ENCODE measurements at regions not wholly inside any gene's neighbourhood (a gene's known extent, or its start where the extent isn't known, plus 50 kb on each side); places are given as distances from the start of the nearest gene placed in this dataset.

DNA sequence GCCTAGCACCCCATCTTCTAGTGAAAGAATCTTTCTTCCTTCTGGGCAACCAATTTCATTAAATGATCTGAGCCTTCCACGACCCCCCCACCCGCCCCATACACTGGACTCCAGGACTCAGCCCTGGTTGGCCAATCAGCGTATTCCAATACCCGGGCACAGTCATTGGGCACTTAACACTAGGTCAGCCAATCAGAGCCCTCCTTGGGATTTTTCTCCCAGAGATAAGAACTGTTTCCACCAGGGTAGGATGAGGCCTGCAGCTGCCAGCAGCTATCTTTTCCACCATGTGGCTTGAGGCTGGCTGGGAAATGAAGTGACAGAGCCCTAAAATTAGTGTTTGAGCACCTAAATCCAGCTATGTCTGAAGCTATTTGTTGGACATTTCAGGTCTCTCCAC lies 418.8 kb downstream of the BCOR start:
- TF ChIP-seq EZH2 (IDR thresholded peaks at IDR 0.05; ENCODE audit: borderline replicate concordance, low read length) = no peak
- no peaks in the 10 kb centered on the region for H4K20me1 ChIP-seq (ENCODE audit: insufficient read depth, low read length)
- H3K4me1 ChIP-seq (ENCODE audit: insufficient read depth, low read length, severe bottlenecking) = no peaks in the 10 kb centered on the region
- H2AFZ ChIP-seq (ENCODE audit: low read length) = no peak overlapping the region
- no peak overlapping the region for H3K4me2 ChIP-seq (ENCODE audit: low read length)
- no peaks in the 10 kb centered on the region for H3F3A ChIP-seq (ENCODE audit: insufficient read depth, low read length)
- no peaks in the 10 kb centered on the region for H3K9me3 ChIP-seq (ENCODE audit: low read length)
- no peaks in the 10 kb centered on the region for H3K9me2 ChIP-seq (ENCODE audit: low read depth, low read length)
- H3K27ac ChIP-seq (ENCODE audit: low read depth, low read length, poor library complexity, severe bottlenecking) = no peak overlapping the region
- H3K4me3 ChIP-seq (ENCODE audit: low read depth, low read length, poor library complexity, severe bottlenecking) = no peak overlapping the region
- no peaks in the 10 kb centered on the region for H3K27me3 ChIP-seq (ENCODE audit: insufficient read depth, low read length)
- no peak overlapping the region for H3K9ac ChIP-seq (ENCODE audit: low read length)
- no peaks in the 10 kb centered on the region; the same call in 1 of the 2 replicates for H3K36me3 ChIP-seq (ENCODE audit: insufficient read depth, low read length)
- no peaks in the 10 kb centered on the region for H3K79me2 ChIP-seq (ENCODE audit: insufficient read depth, low read length)

DNA sequence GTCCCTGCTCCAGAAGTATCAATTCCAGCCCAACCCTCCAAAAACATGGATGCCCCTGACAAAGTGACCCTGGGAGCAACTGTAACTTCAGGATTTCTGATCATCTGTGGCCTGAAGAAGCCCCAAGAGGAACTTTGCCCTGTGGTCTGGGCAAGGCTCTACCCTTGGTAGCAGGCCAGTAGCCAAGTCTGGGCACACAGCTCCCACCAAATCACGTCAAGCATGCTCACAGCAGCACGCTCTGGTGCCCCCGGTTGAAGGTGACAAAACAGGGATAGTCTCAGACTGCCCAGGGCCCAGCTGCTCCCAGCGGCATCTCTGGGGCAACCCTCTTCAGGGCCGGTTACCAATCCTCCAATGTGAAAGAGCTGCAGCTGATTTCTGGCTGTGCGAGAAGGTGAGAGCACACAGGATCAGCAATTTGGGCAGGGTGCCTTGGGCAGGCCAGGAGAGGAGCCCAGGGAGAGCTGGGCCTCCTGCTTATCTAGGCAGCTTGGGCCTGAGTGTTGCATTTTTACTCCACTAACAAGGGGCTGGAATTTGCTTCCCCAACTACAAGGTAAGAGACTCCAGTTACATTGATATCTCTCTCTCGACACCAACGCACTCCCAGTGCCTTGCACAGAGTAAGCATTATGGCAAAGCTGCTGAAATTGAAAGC lies 418.1 kb downstream of the BCOR start:
- Histone ChIP-seq H3K4me1 (ENCODE audit: insufficient read depth, low read length, severe bottlenecking) (no peaks in the 10 kb centered on the region), H4K20me1 (ENCODE audit: insufficient read depth, low read length) (no peaks in the 10 kb centered on the region), H3K9ac (ENCODE audit: low read length) (no peak overlapping the region), H3K27me3 (ENCODE audit: insufficient read depth, low read length) (no peaks in the 10 kb centered on the region), H3K27ac (ENCODE audit: low read depth, low read length, poor library complexity, severe bottlenecking) (no peak overlapping the region), H3K79me2 (ENCODE audit: insufficient read depth, low read length) (no peaks in the 10 kb centered on the region), H2AFZ (ENCODE audit: low read length) (no peak overlapping the region), H3K9me2 (ENCODE audit: low read depth, low read length) (no peaks in the 10 kb centered on the region), H3K36me3 (ENCODE audit: insufficient read depth, low read length) (no peaks in the 10 kb centered on the region; the same call in 1 of the 2 replicates), H3K9me3 (ENCODE audit: low read length) (no peaks in the 10 kb centered on the region), H3K4me3 (ENCODE audit: low read depth, low read length, poor library complexity, severe bottlenecking) (no peak overlapping the region), H3K4me2 (ENCODE audit: low read length) (no peak overlapping the region), H3F3A (ENCODE audit: insufficient read depth, low read length) (no peaks in the 10 kb centered on the region)
- no peak for TF ChIP-seq EZH2 (IDR thresholded peaks at IDR 0.05; ENCODE audit: borderline replicate concordance, low read length)
- TF ChIP-seq, protein P1, sequence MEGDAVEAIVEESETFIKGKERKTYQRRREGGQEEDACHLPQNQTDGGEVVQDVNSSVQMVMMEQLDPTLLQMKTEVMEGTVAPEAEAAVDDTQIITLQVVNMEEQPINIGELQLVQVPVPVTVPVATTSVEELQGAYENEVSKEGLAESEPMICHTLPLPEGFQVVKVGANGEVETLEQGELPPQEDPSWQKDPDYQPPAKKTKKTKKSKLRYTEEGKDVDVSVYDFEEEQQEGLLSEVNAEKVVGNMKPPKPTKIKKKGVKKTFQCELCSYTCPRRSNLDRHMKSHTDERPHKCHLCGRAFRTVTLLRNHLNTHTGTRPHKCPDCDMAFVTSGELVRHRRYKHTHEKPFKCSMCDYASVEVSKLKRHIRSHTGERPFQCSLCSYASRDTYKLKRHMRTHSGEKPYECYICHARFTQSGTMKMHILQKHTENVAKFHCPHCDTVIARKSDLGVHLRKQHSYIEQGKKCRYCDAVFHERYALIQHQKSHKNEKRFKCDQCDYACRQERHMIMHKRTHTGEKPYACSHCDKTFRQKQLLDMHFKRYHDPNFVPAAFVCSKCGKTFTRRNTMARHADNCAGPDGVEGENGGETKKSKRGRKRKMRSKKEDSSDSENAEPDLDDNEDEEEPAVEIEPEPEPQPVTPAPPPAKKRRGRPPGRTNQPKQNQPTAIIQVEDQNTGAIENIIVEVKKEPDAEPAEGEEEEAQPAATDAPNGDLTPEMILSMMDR (IDR thresholded peaks at IDR 0.05; ENCODE audit: low read length) = no peak

DNA sequence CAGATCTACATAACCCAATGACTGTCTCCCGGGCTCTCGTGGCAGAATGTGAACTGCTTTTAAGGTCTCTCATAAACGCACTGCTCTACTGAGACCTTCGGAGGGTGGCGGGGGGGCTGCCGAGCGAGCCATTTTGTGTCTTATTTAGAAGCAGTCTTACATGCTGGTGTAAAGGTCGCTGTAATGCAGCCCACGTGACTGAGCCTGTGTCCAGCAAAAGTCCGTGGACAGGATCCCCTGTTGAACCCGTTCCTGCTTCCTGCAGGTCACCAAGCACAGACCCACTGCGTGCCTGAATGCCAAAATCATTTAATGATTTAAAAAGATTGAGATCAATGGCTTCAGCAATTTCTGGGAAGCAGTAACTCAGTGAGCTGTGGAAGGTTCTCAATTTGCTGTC lies 415.9 kb downstream of the BCOR start:
- Histone ChIP-seq H3K4me2 (ENCODE audit: low read length) (no peak overlapping the region), H3K9me3 (ENCODE audit: low read length) (no peaks in the 10 kb centered on the region), H3K9ac (ENCODE audit: low read length) (no peak overlapping the region), H3K4me1 (ENCODE audit: insufficient read depth, low read length, severe bottlenecking) (no peaks in the 10 kb centered on the region), H3K4me3 (ENCODE audit: low read depth, low read length, poor library complexity, severe bottlenecking) (no peak overlapping the region), H3K27ac (ENCODE audit: low read depth, low read length, poor library complexity, severe bottlenecking) (no peak overlapping the region), H4K20me1 (ENCODE audit: insufficient read depth, low read length) (no peaks in the 10 kb centered on the region), H3K36me3 (ENCODE audit: insufficient read depth, low read length) (no peaks in the 10 kb centered on the region; the same call in 1 of the 2 replicates), H2AFZ (ENCODE audit: low read length) (no peak overlapping the region), H3K27me3 (ENCODE audit: insufficient read depth, low read length) (no peaks in the 10 kb centered on the region), H3K79me2 (ENCODE audit: insufficient read depth, low read length) (no peaks in the 10 kb centered on the region), H3F3A (ENCODE audit: insufficient read depth, low read length) (no peaks in the 10 kb centered on the region), H3K9me2 (ENCODE audit: low read depth, low read length) (no peaks in the 10 kb centered on the region)
- TF ChIP-seq, protein P1 (IDR thresholded peaks at IDR 0.05; ENCODE audit: low read length) = no peak
- no peak for TF ChIP-seq EZH2 (IDR thresholded peaks at IDR 0.05; ENCODE audit: borderline replicate concordance, low read length)

DNA sequence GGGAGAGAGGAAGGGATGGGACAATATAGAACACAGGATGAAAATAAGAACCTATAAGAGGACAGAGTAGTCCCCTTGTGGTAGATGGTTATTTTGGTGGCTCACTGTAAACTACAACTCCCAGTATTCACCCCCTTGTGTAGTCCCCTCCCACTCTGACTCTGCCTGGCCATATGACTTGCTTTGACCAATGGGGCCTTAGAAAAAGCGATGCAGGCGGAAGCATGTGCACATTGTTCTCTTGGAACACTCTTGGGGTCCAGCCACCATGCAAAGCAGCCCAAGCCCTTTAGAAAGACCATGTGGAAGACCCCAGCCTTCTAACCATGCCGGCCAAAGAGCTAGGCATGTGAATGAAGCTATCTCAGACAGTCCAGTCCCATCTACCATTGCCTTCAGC lies 415.0 kb downstream of the BCOR start:
- TF ChIP-seq, protein P1 (IDR thresholded peaks at IDR 0.05; ENCODE audit: low read length) = no peak
- no peak for TF ChIP-seq EZH2 (IDR thresholded peaks at IDR 0.05; ENCODE audit: borderline replicate concordance, low read length)
- no peak overlapping the region for H3K4me3 ChIP-seq (ENCODE audit: low read depth, low read length, poor library complexity, severe bottlenecking)
- H3F3A ChIP-seq (ENCODE audit: insufficient read depth, low read length) = no peaks in the 10 kb centered on the region
- no peaks in the 10 kb centered on the region for H3K27me3 ChIP-seq (ENCODE audit: insufficient read depth, low read length)
- H2AFZ ChIP-seq (ENCODE audit: low read length) = no peak overlapping the region
- H3K36me3 ChIP-seq (ENCODE audit: insufficient read depth, low read length) = no peaks in the 10 kb centered on the region; the same call in 1 of the 2 replicates
- no peak overlapping the region for H3K27ac ChIP-seq (ENCODE audit: low read depth, low read length, poor library complexity, severe bottlenecking)
- H3K9me3 ChIP-seq (ENCODE audit: low read length) = no peaks in the 10 kb centered on the region
- no peaks in the 10 kb centered on the region for H4K20me1 ChIP-seq (ENCODE audit: insufficient read depth, low read length)
- H3K4me1 ChIP-seq (ENCODE audit: insufficient read depth, low read length, severe bottlenecking) = no peaks in the 10 kb centered on the region
- H3K9me2 ChIP-seq (ENCODE audit: low read depth, low read length) = no peaks in the 10 kb centered on the region
- H3K4me2 ChIP-seq (ENCODE audit: low read length) = no peak overlapping the region
- no peaks in the 10 kb centered on the region for H3K79me2 ChIP-seq (ENCODE audit: insufficient read depth, low read length)
- no peak overlapping the region for H3K9ac ChIP-seq (ENCODE audit: low read length)
